ENCODE measurements at regions not wholly inside any gene's neighbourhood (a gene's known extent, or its start where the extent isn't known, plus 50 kb on each side); places are given as distances from the start of the nearest gene placed in this dataset.

DNA sequence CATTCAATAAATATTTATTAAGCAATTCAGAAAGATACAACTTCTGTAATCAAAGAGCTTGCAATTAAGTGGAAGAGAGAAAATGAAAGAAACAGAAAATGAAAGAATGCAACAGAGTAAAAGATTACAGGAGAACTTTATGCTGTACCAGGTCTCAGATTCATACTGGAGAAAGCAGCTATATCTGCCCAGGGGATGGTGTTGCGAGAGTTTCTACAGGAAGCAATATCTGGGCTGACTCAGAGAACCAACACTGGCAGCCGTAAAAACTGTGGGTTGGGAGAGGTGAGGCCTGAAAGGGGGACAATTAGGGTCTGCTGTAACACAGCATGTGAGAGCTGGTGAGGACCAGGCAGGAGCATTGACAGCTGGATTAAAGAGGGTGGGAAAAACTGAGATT lies 256.7 kb upstream of the TCF21 start:
- H3K4me2 ChIP-seq (ENCODE audit: insufficient read depth in 1 of 2, low read depth in 2 of 2, low read length in 2 of 2) = no peak overlapping the region
- no peak overlapping the region for H3K4ac ChIP-seq (replicated peaks; ENCODE audit: insufficient read length, low read depth, low read length)
- H3K14ac ChIP-seq (ENCODE audit: insufficient read length) = no peak overlapping the region
- no peak overlapping the region for H2BK20ac ChIP-seq (ENCODE audit: low read length)
- H3K23ac ChIP-seq (ENCODE audit: insufficient read length) = no peak overlapping the region
- no peaks in the 10 kb centered on the region; a peak in 1 of 4 replicates for H3K9me3 ChIP-seq (ENCODE audit: insufficient read depth in 2 of 2, low read depth in 1 of 2, low read length in 1 of 2)
- H3K4me3 ChIP-seq (ENCODE audit: extremely low read depth in 1 of 4, insufficient read depth in 2 of 4, low read depth in 3 of 4, low read length in 4 of 4) = no peak overlapping the region
- no peaks in the 10 kb centered on the region for H3K4me1 ChIP-seq (replicated peaks in 1 of 4; ENCODE audit: control insufficient read depth in 3 of 4, insufficient read depth in 4 of 4, low read length in 3 of 4)
- H3K9ac ChIP-seq (replicated peaks in 1 of 4; ENCODE audit: extremely low read depth in 1 of 4, low read depth in 3 of 4, low read length in 3 of 4) = no peak overlapping the region
- H3K79me2 ChIP-seq (ENCODE audit: control insufficient read depth in 1 of 2, insufficient read depth in 2 of 2, low read length in 2 of 2) = no peaks in the 10 kb centered on the region
- CTCF ChIA-PET (ENCODE audit: partially characterized antibody) = interaction anchor here (0.8 to 1.3 kb wide), 4 partner anchors 9 to 290 kb away, joined by 3 to 4 read pairs (median 3); no protein-coding TSS in a partner anchor
- WGBS, 2 experiments (ENCODE audit: extremely low coverage in 1 of 2, insufficient coverage in 1 of 2, insufficient read length in 1 of 2, insufficient replicate concordance in 2 of 2, low coverage in 1 of 2, low lambda C conversion rate in 2 of 2, missing lambda C conversion rate in 1 of 2) = 92% methylated on average over 2 of the region's 2 CpGs; no CpG with 5 or more reads in 1 of the 2 experiments
- no peak overlapping the region for H3K56ac ChIP-seq (replicated peaks; ENCODE audit: insufficient read length, low read depth, low read length)
- no peak overlapping the region for H2AFZ ChIP-seq (ENCODE audit: low read length)
- no peak overlapping the region for H3K27ac ChIP-seq (ENCODE audit: low read depth, low read length)
- no peak overlapping the region for H2BK120ac ChIP-seq (replicated peaks; ENCODE audit: low read depth, low read length)
- H3K79me1 ChIP-seq (ENCODE audit: low read depth, low read length) = no peaks in the 10 kb centered on the region
- no peaks in the 10 kb centered on the region for H3K36me3 ChIP-seq (ENCODE audit: control insufficient read depth in 2 of 4, insufficient read depth in 4 of 4, low read length in 3 of 4)
- no peak for DNase-seq (ENCODE audit: low read depth in 1 of 2, low spot score in 2 of 2)
- no peak overlapping the region for H2AK5ac ChIP-seq (ENCODE audit: low read depth, low read length)
- H4K20me1 ChIP-seq (replicated peaks in 1 of 2; ENCODE audit: control insufficient read depth in 1 of 2, insufficient read depth in 2 of 2, low read length in 2 of 2) = no peaks in the 10 kb centered on the region
- H3K18ac ChIP-seq (ENCODE audit: extremely low read depth, low read length) = no peak overlapping the region
- no peak for FAIRE-seq
- POLR2A ChIA-PET (ENCODE audit: partially characterized antibody) = no interaction called here
- H3K23me2 ChIP-seq (ENCODE audit: low read depth, low read length) = no peaks in the 10 kb centered on the region
- H4K8ac ChIP-seq (ENCODE audit: extremely low read depth, insufficient read depth, low read length) = no peak overlapping the region
- no peak overlapping the region for H2BK5ac ChIP-seq (ENCODE audit: low read depth, low read length)
- no peak for TF ChIP-seq HDAC2 (IDR thresholded peaks at IDR 0.05; ENCODE audit: borderline replicate concordance in 1 of 2, low read depth in 2 of 2, low read length in 2 of 2)
- TF ChIP-seq NRF1 (IDR thresholded peaks at IDR 0.05; ENCODE audit: low read depth, low read length) = no peak
- H2BK15ac ChIP-seq (ENCODE audit: low read length) = no peak overlapping the region
- H4K91ac ChIP-seq (replicated peaks; ENCODE audit: insufficient read length, low read length) = no peak overlapping the region
- H4K5ac ChIP-seq (ENCODE audit: insufficient read length, low read depth, low read length) = no peak overlapping the region
- no peaks in the 10 kb centered on the region for H3K27me3 ChIP-seq (replicated peaks in 1 of 4; ENCODE audit: control insufficient read depth in 3 of 4, extremely low read depth in 1 of 4, insufficient read depth in 3 of 4, low read length in 3 of 4)
- no peak overlapping the region for H2BK12ac ChIP-seq (ENCODE audit: low read depth, low read length)

Data from H1 (cell line).